Motor neuron (in vitro differentiated cells): ENCODE measurements at regions not wholly inside any gene's neighbourhood (a gene's known extent, or its start where the extent isn't known, plus 50 kb on each side); places are given as distances from the start of the nearest gene placed in this dataset.
"Not testable (repeated sequence)": the region's sequence is repeated elsewhere in the genome, so short reads cannot be mapped to it uniquely, and the experiment has no call there.

Experiments
- ATAC-seq, 8 experiments: fragments of 200-7000 bp; cut with Tn5 transposase; replicated peaks in 6 of 8; 2 replicates each; pipeline ENCODE4 v1.8.0; 2021; ENCODE audit warnings: mild to moderate bottlenecking in 8 of 8, moderate library complexity in 8 of 8
- H3K27ac ChIP-seq, 2 donors: fragments of 250-450 bp; sonication (Bioruptor Pico); 2 replicates each; pipeline ENCODE4 v1.9.0; 2021; ENCODE audit warnings: antibody characterized with exemption in 2 of 2, mild to moderate bottlenecking in 2 of 2, moderate library complexity in 1 of 2
- H3K4me1 ChIP-seq, 2 donors: fragments of 250-450 bp; sonication (Bioruptor Pico); replicated peaks in 1 of 2; 2 replicates each; pipeline ENCODE4 v1.6.1; 2021; ENCODE audit warnings: antibody characterized with exemption in 2 of 2, mild to moderate bottlenecking in 2 of 2, moderate library complexity in 1 of 2
- H3K4me3 ChIP-seq, 5 donors: fragments of 250-450 bp; sonication (Bioruptor Pico); 2 replicates each; pipeline ENCODE4 v1.9.0; 2021; ENCODE audit warnings: antibody characterized with exemption in 5 of 5, mild to moderate bottlenecking in 5 of 5, moderate library complexity in 4 of 5
- WGBS, 10 experiments: fragments of 450-650 bp; shearing (Covaris generic); methylation state at CpG; one replicate each; pipeline ENCODE4 v1.0.0; 2022; 5-methylcytosine and 5-hydroxymethylcytosine counted together
- in situ Hi-C, 9 experiments: fragments of 400-800 bp; cut with MboI; loops; one replicate each; pipeline ENCODE4 v1.15.0; 2021; ENCODE audit warnings: low sequenced_read_pairs in 9 of 9, low pct_unique_long_range_greater_than_20kb in 2 of 9; ENCODE audit not compliant: unreplicated experiment in 9 of 9

DNA sequence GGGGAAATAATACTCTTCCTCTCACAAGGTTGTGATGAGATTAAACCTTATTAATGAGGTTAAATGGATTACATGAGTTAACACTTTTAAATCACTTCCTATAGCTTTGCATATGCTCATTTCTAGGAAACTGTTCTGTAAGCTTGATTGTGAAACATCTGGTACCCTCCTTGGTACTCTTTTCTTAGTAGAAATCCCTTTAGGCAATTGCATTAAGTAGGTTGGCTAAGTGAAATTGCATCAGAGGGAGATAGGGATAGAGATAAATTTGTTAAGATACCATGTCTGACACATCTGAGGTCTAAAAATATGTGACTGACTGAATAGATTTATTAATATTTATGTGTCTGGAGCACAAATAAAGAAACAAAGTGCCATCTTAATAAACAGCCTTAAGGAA is 275.9 kb upstream of the MAP2 start:
- Histone ChIP-seq H3K27ac (no peak overlapping the region), H3K4me1 (no peaks in the 10 kb centered on the region), H3K4me3 (no peak overlapping the region)
- peak in 1 of 8 experiments; percentile 34 for ATAC-seq
- in situ Hi-C loops = no loop called here

- in situ Hi-C loops = no loop called here
- no peaks in the 10 kb centered on the region for H3K4me1 ChIP-seq
- H3K27ac ChIP-seq = no peak overlapping the region
- H3K4me3 ChIP-seq = no peak overlapping the region
- WGBS, 10 experiments = 0 to 100% (median 20%) methylated on average over 1 to 5 of the region's 7 CpGs; no CpG with 5 or more reads in 3 of the 10 experiments
- no peak for ATAC-seq
These were observed 262.9 kb upstream of the MAP2 start for GRCh38 chr2:209160800-209161588.

- 0 to 100% (median 67%) methylated on average over 1 to 2 of the region's 2 CpGs for WGBS, 10 experiments
- no peak overlapping the region for H3K4me3 ChIP-seq
- ATAC-seq = no peak
- in situ Hi-C loops = no loop called here
- H3K27ac ChIP-seq = no peak overlapping the region
- H3K4me1 ChIP-seq = no peaks in the 10 kb centered on the region
These were observed 261.7 kb upstream of the MAP2 start for GRCh38 chr2:209162129-209162528.

DNA sequence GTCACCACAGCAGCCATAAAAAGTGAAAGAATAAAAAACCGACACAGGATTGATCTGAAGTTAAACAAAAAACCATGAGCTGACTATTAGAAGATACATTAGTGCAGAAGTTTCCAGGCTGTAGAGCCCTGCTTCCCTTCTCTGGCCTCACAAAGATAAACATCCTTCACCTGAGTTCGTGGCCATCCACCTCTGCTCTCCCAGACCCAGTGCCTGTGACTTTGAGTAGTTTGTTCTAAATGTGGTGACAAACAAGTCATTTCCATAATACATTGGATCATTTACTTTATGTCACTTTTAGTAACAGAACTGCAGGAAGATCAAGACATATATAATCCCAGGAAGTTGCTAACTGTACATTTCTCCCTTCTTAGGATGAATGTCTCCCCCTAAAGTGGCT is 241.9 kb upstream of the MAP2 start:
- in situ Hi-C loops = no loop called here
- no peak for ATAC-seq
- no peak overlapping the region for H3K4me3 ChIP-seq
- no peaks in the 10 kb centered on the region for H3K4me1 ChIP-seq
- 0 to 50% (median 40%) methylated on average over 1 to 2 of the region's 2 CpGs; no CpG with 5 or more reads in 3 of the 10 experiments for WGBS, 10 experiments
- no peak overlapping the region for H3K27ac ChIP-seq

DNA sequence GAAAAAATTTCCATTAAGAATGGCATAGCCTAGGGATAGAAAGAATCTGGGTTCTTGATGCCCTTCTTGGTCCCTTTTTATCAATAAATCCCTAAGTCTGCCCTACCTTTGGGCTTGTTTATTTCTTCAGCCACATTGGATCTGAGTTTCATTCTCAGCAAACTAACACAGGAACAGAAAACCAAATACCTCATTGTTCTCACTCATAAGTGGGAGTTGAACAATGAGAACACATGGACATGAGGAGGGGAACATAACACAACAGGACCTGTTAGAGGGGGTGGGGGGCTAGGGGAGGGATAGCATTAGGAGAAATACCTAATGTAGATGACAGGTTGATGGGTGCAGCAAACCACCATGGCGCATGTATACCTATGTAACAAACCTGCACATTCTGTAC is 237.0 kb upstream of the MAP2 start:
- 0% methylated on average over 1 of the region's 1 CpG; no CpG with 5 or more reads in 9 of the 10 experiments for WGBS, 10 experiments
- ATAC-seq, in situ Hi-C loops, H3K27ac ChIP-seq, H3K4me3 ChIP-seq, H3K4me1 ChIP-seq: not testable (repeated sequence)

- Histone ChIP-seq H3K4me3 (no peak overlapping the region), H3K4me1 (no peaks in the 10 kb centered on the region), H3K27ac (no peak overlapping the region)
- no peak for ATAC-seq
- in situ Hi-C loops = no loop called here
- WGBS, 10 experiments = 0 to 90% (median 80%) methylated on average over 1 of the region's 1 CpG; no CpG with 5 or more reads in 3 of the 10 experiments
These were observed 234.0 kb upstream of the MAP2 start for GRCh38 chr2:209189893-209190292.

GRCh38 chr2:209191139-209191538 is 232.7 kb upstream of the MAP2 start:
- in situ Hi-C loops = no loop called here
- ATAC-seq = no peak
- no peaks in the 10 kb centered on the region for H3K4me1 ChIP-seq
- no peak overlapping the region for H3K27ac ChIP-seq
- H3K4me3 ChIP-seq = no peak overlapping the region

GRCh38 chr2:209194717-209195116 is 229.1 kb upstream of the MAP2 start:
- in situ Hi-C loops = no loop called here
- peak in 2 of 8 experiments; percentile 64 for ATAC-seq
- Histone ChIP-seq H3K4me1 (no peaks in the 10 kb centered on the region), H3K27ac (no peak overlapping the region), H3K4me3 (no peak overlapping the region)
- 0 to 100% (median 70%) methylated on average over 1 to 2 of the region's 2 CpGs for WGBS, 10 experiments

- peak in 2 of 8 experiments; percentile 49 for ATAC-seq
- H3K4me3 ChIP-seq = no peak overlapping the region
- WGBS, 10 experiments = 10 to 67% (median 41%) methylated on average over 1 to 9 of the region's 9 CpGs
- no peaks in the 10 kb centered on the region for H3K4me1 ChIP-seq
- in situ Hi-C loops = loop anchor here in 2 of 9 experiments (25.0 kb wide), 1 partner anchor 796 kb away; the partner anchor contains the start of gene PTH2R (in 2 of the 2)
- H3K27ac ChIP-seq = no peak overlapping the region
These were observed 215.6 kb upstream of the MAP2 start for GRCh38 chr2:209208211-209208610.

- WGBS, 10 experiments = 60 to 100% (median 92%) methylated on average over 1 to 3 of the region's 4 CpGs; no CpG with 5 or more reads in 4 of the 10 experiments
- no peak for ATAC-seq
- Histone ChIP-seq H3K27ac (no peak overlapping the region), H3K4me1 (no peaks in the 10 kb centered on the region), H3K4me3 (no peak overlapping the region)
- in situ Hi-C loops = loop anchor here in 2 of 9 experiments (25.0 kb wide), 1 partner anchor 798 kb away; the partner anchor contains the start of gene PTH2R (in 2 of the 2)
These were observed 213.9 kb upstream of the MAP2 start for GRCh38 chr2:209209943-209210342.

- ATAC-seq = no peak
- H3K4me3 ChIP-seq = no peak overlapping the region
- 0 to 95% (median 77%) methylated on average over 1 to 2 of the region's 2 CpGs; no CpG with 5 or more reads in 1 of the 10 experiments for WGBS, 10 experiments
- in situ Hi-C loops = no loop called here
- no peaks in the 10 kb centered on the region for H3K4me1 ChIP-seq
- H3K27ac ChIP-seq = no peak overlapping the region
These were observed 193.3 kb upstream of the MAP2 start for GRCh38 chr2:209230560-209230959.

GRCh38 chr2:209236377-209236776 is 187.5 kb upstream of the MAP2 start:
- whole genome bisulfite sequencing, 10 experiments = 0 to 100% (median 33%) methylated on average over 1 to 2 of the region's 2 CpGs; no CpG with 5 or more reads in 1 of the 10 experiments
- H3K4me3 ChIP-seq = no peak overlapping the region

GRCh38 chr2:209238765-209239584 is 184.9 kb upstream of the MAP2 start:
- H3K27ac ChIP-seq = no peak overlapping the region
- no peak overlapping the region for H3K4me3 ChIP-seq
- ATAC-seq = no peak
- no peaks in the 10 kb centered on the region for H3K4me1 ChIP-seq
- WGBS, 10 experiments = 6 to 83% (median 54%) methylated on average over 1 to 3 of the region's 3 CpGs; no CpG with 5 or more reads in 1 of the 10 experiments
- in situ Hi-C loops = no loop called here

More at GRCh38 chr2:209236377-209236776, 187.5 kb upstream of the MAP2 start:
- Histone ChIP-seq H3K27ac (no peak overlapping the region), H3K4me1 (no peaks in the 10 kb centered on the region)
- in situ Hi-C loops = no loop called here
- ATAC-seq = peak in 4 of 8 experiments; percentile 13 to 57 (median 44)
